Loucy (cell line): ENCODE measurements at regions not wholly inside any gene's neighbourhood (a gene's known extent, or its start where the extent isn't known, plus 50 kb on each side); places are given as distances from the start of the nearest gene placed in this dataset.

Source experiments
- H2AFZ ChIP-seq: fragments of 200-600 bp; sonication (generic); 2 replicates; pipeline ENCODE4 v1.6.0; 2016; ENCODE audit warnings: antibody characterized with exemption, mild to moderate bottlenecking, low read length, moderate library complexity
- H3F3A ChIP-seq: fragments of 200-600 bp; 2 replicates; pipeline ENCODE4 v1.6.0; 2016; ENCODE audit warnings: antibody characterized with exemption, low read depth, mild to moderate bottlenecking
- H3K27me3 ChIP-seq: fragments of 200-600 bp; sonication (generic); 2 replicates; pipeline ENCODE4 v1.6.1; 2014; ENCODE audit warnings: low read length, mild to moderate bottlenecking; ENCODE audit not compliant: insufficient read depth, poor library complexity, severe bottlenecking
- H3K36me3 ChIP-seq: fragments of 200-600 bp; sonication (generic); 2 replicates; pipeline ENCODE4 v1.6.1; 2016; ENCODE audit warnings: low read length; ENCODE audit not compliant: insufficient read depth
- H3K4me1 ChIP-seq: fragments of 200-600 bp; sonication (generic); 2 replicates; pipeline ENCODE4 v1.5.1; 2014; ENCODE audit warnings: low read length, mild to moderate bottlenecking; ENCODE audit not compliant: insufficient read depth, poor library complexity, severe bottlenecking
- H3K4me2 ChIP-seq: fragments of 200-600 bp; sonication (generic); 2 replicates; pipeline ENCODE4 v1.6.0; 2014; ENCODE audit warnings: antibody characterized with exemption, low read length, low read depth, mild to moderate bottlenecking; ENCODE audit not compliant: poor library complexity, severe bottlenecking
- H3K4me3 ChIP-seq: fragments of 200-600 bp; sonication (generic); 2 replicates; pipeline ENCODE4 v1.5.1; 2014; ENCODE audit warnings: low read length, mild to moderate bottlenecking, mixed read lengths; ENCODE audit not compliant: poor library complexity, severe bottlenecking
- H3K79me2 ChIP-seq: fragments of 200-600 bp; sonication (generic); 2 replicates; pipeline ENCODE4 v1.6.1; 2014; ENCODE audit warnings: low read length; ENCODE audit not compliant: insufficient read depth
- H3K9ac ChIP-seq: fragments of 200-600 bp; sonication (generic); 2 replicates; pipeline ENCODE4 v1.6.0; 2014; ENCODE audit warnings: mild to moderate bottlenecking, low read depth, low read length, moderate library complexity; ENCODE audit not compliant: poor library complexity, severe bottlenecking
- H3K9me2 ChIP-seq: fragments of 200-600 bp; sonication (generic); replicated peaks from 2 replicates; pipeline ENCODE4 v1.6.1; 2016; ENCODE audit warnings: low read depth, low read length, mixed read lengths
- H3K9me3 ChIP-seq: fragments of 200-600 bp; sonication (generic); 2 replicates; pipeline ENCODE4 v1.6.1; 2014; ENCODE audit warnings: mild to moderate bottlenecking, antibody characterized with exemption, low read length, low read depth; ENCODE audit not compliant: insufficient read depth
- H4K20me1 ChIP-seq: fragments of 200-600 bp; sonication (generic); 2 replicates; pipeline ENCODE4 v1.6.0; 2014; ENCODE audit warnings: antibody characterized with exemption, low read length, mild to moderate bottlenecking; ENCODE audit not compliant: insufficient read depth, poor library complexity, severe bottlenecking
- CTCF ChIP-seq: fragments of 200-600 bp; sonication (generic); conservative IDR thresholded peaks from 2 replicates; pipeline ENCODE4 v1.5.1; 2014; ENCODE audit warnings: mild to moderate bottlenecking, antibody characterized with exemption, low read length
- EZH2phosphoT487 ChIP-seq: fragments of 200-600 bp; IDR thresholded peaks from 2 replicates; pipeline ENCODE4 v1.6.1; 2018; ENCODE audit warnings: antibody characterized with exemption, mild to moderate bottlenecking, moderate library complexity, borderline replicate concordance

DNA sequence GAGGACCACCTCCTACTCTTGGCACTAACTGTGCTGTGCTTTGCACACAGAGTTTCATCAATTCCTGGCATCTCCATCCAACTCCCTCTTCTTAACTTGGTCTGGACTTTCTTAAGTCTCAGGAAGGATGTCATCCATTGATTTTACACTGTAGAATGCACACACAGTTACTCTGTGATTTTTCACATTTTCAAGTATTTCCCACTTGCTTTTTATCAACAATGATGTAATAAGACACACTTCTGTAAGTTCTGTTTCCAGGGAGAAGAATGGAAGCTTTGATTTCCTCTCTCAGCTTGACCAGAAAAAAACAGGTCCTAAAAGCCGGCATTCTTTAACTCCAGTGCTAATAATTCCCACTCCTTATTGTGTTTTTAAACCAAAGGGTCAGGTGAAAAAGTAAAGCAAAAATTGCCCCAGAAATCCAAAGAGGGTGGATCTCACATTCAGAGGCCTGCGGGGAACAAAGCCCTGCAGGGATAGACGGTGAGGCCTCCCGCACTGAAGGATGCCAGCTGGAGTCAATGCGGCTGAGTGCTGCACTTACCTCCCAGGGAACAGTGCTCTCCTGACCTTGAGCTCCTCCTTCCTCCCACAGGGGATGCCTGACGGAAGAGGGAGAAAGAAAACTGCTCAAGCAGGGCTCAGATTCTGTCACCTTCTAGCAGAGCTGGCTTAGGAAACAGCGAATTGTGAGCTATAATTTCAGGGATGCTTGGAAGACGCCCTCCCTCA, 83.1 kb downstream of the PDCL3 start:
- Histone ChIP-seq H3K4me1 (peaks cover 22% of the 10 kb centered on the region), H3K9me3 (no peaks in the 10 kb centered on the region), H4K20me1 (no peaks in the 10 kb centered on the region), H3K4me2 (no peak overlapping the region), H3K36me3 (no peaks in the 10 kb centered on the region), H3F3A (no peaks in the 10 kb centered on the region), H3K79me2 (no peaks in the 10 kb centered on the region), H2AFZ (no peak overlapping the region), H3K9me2 (no peaks in the 10 kb centered on the region), H3K27me3 (no peaks in the 10 kb centered on the region), H3K4me3 (no peak overlapping the region), H3K9ac (no peak overlapping the region)
- TF ChIP-seq EZH2phosphoT487 (no peak), CTCF (no peak)

DNA sequence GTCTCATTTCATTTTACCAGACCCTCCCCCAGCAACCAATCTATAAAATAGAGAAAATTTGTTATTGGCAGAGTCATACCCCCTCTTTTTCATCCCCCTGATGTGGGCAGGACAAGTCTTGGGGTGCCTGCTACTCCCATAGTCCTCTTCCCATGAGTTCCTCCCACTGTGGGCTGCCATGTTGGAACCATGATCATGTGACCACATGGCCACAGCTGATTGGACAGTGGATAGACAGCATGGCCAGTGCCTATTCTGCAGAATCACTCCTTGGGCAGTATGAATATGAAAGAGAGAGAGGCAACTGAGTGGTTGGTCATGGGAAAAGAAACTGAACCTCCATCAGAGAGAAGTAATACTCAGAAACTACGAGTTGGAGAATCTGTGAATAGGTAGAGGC, 84.9 kb downstream of the PDCL3 start:
- TF ChIP-seq CTCF (no peak), EZH2phosphoT487 (no peak)
- Histone ChIP-seq H3K79me2 (no peaks in the 10 kb centered on the region), H3K4me2 (no peak overlapping the region), H2AFZ (no peak overlapping the region), H3K27me3 (no peaks in the 10 kb centered on the region), H3K4me3 (no peak overlapping the region), H3K9me3 (no peaks in the 10 kb centered on the region), H3K9me2 (no peaks in the 10 kb centered on the region), H3K36me3 (no peaks in the 10 kb centered on the region), H4K20me1 (no peaks in the 10 kb centered on the region), H3K9ac (no peak overlapping the region), H3F3A (no peaks in the 10 kb centered on the region), H3K4me1 (peaks cover 15% of the 10 kb centered on the region)

GRCh38 chr2:100650151-100650550, 87.4 kb downstream of the PDCL3 start:
- no peaks in the 10 kb centered on the region for H3K27me3 ChIP-seq

More at GRCh38 chr2:100650151-100650550, 87.4 kb downstream of the PDCL3 start:
- Histone ChIP-seq H3K9me2 (no peaks in the 10 kb centered on the region), H3K9ac (no peak overlapping the region), H2AFZ (no peak overlapping the region), H3K79me2 (no peaks in the 10 kb centered on the region), H3K4me1 (no peaks in the 10 kb centered on the region), H3K4me2 (no peak overlapping the region), H3K4me3 (no peak overlapping the region), H3K9me3 (no peaks in the 10 kb centered on the region), H3F3A (no peaks in the 10 kb centered on the region), H4K20me1 (no peaks in the 10 kb centered on the region), H3K36me3 (no peaks in the 10 kb centered on the region)
- TF ChIP-seq EZH2phosphoT487 = no peak
- TF ChIP-seq CTCF = no peak
